ENCODE measurements at regions not wholly inside any gene's neighbourhood (a gene's known extent, or its start where the extent isn't known, plus 50 kb on each side); places are given as distances from the start of the nearest gene placed in this dataset.

DNA sequence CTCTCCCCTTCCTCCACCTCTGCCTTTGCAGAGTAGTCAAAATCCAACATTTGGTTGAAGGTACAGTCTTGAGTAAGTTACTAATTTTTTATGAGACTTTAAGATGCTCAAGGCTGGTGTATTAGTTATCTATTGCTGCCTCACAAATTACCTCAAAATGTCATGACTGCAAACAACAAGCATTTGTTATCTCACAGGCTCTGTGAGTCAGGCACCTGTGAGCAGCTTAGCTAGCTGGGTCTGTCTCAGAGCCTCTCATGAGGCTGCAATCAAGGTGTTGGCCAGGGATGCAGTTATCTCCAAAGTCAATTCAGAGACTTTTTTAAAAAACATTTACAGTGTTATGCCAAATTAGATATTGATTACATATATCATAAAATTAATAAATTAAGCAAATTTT, 371.3 kb upstream of the RGMB start:
- Histone ChIP-seq H3K4me2 (ENCODE audit: low read length) (no peak overlapping the region), H3K4me3 (ENCODE audit: insufficient read depth, low read depth, low read length) (no peak overlapping the region), H3K27ac (ENCODE audit: low read depth, low read length) (no peak overlapping the region), H3K79me2 (ENCODE audit: insufficient read depth, low read length) (no peaks in the 10 kb centered on the region), H3K36me3 (ENCODE audit: insufficient read depth, low read length) (no peaks in the 10 kb centered on the region), H3K27me3 (ENCODE audit: insufficient read depth, low read length) (no peaks in the 10 kb centered on the region), H4K20me1 (ENCODE audit: insufficient read depth, low read length) (no peaks in the 10 kb centered on the region), H2AFZ (ENCODE audit: low read depth, low read length) (no peak overlapping the region), H3K9ac (ENCODE audit: low read length) (no peak overlapping the region), H3K4me1 (ENCODE audit: insufficient read depth, low read length) (no peaks in the 10 kb centered on the region), H3K9me3 (ENCODE audit: insufficient read depth, low read depth, low read length) (no peaks in the 10 kb centered on the region)
- DNase-seq (ENCODE audit: low read depth) (no peak), FAIRE-seq (no peak)
- TF ChIP-seq, protein P1, sequence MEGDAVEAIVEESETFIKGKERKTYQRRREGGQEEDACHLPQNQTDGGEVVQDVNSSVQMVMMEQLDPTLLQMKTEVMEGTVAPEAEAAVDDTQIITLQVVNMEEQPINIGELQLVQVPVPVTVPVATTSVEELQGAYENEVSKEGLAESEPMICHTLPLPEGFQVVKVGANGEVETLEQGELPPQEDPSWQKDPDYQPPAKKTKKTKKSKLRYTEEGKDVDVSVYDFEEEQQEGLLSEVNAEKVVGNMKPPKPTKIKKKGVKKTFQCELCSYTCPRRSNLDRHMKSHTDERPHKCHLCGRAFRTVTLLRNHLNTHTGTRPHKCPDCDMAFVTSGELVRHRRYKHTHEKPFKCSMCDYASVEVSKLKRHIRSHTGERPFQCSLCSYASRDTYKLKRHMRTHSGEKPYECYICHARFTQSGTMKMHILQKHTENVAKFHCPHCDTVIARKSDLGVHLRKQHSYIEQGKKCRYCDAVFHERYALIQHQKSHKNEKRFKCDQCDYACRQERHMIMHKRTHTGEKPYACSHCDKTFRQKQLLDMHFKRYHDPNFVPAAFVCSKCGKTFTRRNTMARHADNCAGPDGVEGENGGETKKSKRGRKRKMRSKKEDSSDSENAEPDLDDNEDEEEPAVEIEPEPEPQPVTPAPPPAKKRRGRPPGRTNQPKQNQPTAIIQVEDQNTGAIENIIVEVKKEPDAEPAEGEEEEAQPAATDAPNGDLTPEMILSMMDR (IDR thresholded peaks at IDR 0.05; ENCODE audit: insufficient read depth, low read depth, low read length), result no peak
- Mint-ChIP-seq H3K27ac (ENCODE audit: unreplicated experiment) (no peak overlapping the region), H3K27me3 (ENCODE audit: low read depth, unreplicated experiment) (no peaks in the 10 kb centered on the region), H3K36me3 (ENCODE audit: low read depth, unreplicated experiment) (no peaks in the 10 kb centered on the region), H3K9me3 (ENCODE audit: unreplicated experiment) (no peaks in the 10 kb centered on the region), H3K4me3 (ENCODE audit: unreplicated experiment) (no peak overlapping the region), H3K4me1 (ENCODE audit: low read depth, unreplicated experiment) (peaks cover 5% of the 10 kb centered on the region)

DNA sequence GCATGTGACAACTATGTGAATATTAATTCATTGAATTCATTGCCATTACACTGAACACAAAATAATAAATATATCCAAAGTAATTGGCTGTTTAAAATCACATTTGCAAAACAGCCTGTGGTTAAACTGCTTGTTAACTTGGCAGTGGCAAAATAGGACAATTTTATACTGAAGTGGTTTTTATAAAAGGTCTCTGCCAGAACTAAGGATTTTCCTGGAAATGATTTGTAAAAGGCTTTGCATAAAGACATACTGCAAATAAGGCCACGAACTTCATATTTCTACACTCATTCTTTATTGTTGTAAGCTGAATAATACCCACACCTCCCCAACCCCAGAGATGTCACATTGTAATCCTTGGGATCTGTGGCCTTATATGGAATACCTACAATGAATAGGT, 370.3 kb upstream of the RGMB start:
- Mint-ChIP-seq H3K27me3 (ENCODE audit: low read depth, unreplicated experiment) (no peaks in the 10 kb centered on the region), H3K4me1 (ENCODE audit: low read depth, unreplicated experiment) (peaks cover 5% of the 10 kb centered on the region), H3K36me3 (ENCODE audit: low read depth, unreplicated experiment) (no peaks in the 10 kb centered on the region), H3K27ac (ENCODE audit: unreplicated experiment) (no peak overlapping the region), H3K4me3 (ENCODE audit: unreplicated experiment) (no peak overlapping the region), H3K9me3 (ENCODE audit: unreplicated experiment) (no peaks in the 10 kb centered on the region)
- Histone ChIP-seq H3K9me3 (ENCODE audit: insufficient read depth, low read depth, low read length) (no peaks in the 10 kb centered on the region), H2AFZ (ENCODE audit: low read depth, low read length) (no peak overlapping the region), H3K27me3 (ENCODE audit: insufficient read depth, low read length) (no peaks in the 10 kb centered on the region), H3K4me1 (ENCODE audit: insufficient read depth, low read length) (no peaks in the 10 kb centered on the region), H3K4me3 (ENCODE audit: insufficient read depth, low read depth, low read length) (no peak overlapping the region), H3K9ac (ENCODE audit: low read length) (no peak overlapping the region), H3K36me3 (ENCODE audit: insufficient read depth, low read length) (no peaks in the 10 kb centered on the region), H3K27ac (ENCODE audit: low read depth, low read length) (no peak overlapping the region), H3K79me2 (ENCODE audit: insufficient read depth, low read length) (no peaks in the 10 kb centered on the region), H4K20me1 (ENCODE audit: insufficient read depth, low read length) (no peaks in the 10 kb centered on the region), H3K4me2 (ENCODE audit: low read length) (no peak overlapping the region)
- FAIRE-seq, result no peak
- DNase-seq (ENCODE audit: low read depth), result no peak
- TF ChIP-seq EZH2 (IDR thresholded peaks at IDR 0.05; ENCODE audit: insufficient read depth, low read length), result no peak
- TF ChIP-seq, protein P1 (IDR thresholded peaks at IDR 0.05; ENCODE audit: insufficient read depth, low read depth, low read length), result no peak

GRCh38 chr5:98414938-98415337, 358.5 kb upstream of the RGMB start:
- peaks cover 1% of the 10 kb centered on the region for H3K9me3 Mint-ChIP-seq (ENCODE audit: unreplicated experiment)
- Histone ChIP-seq H2AFZ (ENCODE audit: low read depth, low read length) (no peak overlapping the region), H4K20me1 (ENCODE audit: insufficient read depth, low read length) (no peaks in the 10 kb centered on the region), H3K9ac (ENCODE audit: low read length) (peak overlapping the region; percentile 52), H3K9me3 (ENCODE audit: insufficient read depth, low read depth, low read length) (no peaks in the 10 kb centered on the region), H3K27me3 (ENCODE audit: insufficient read depth, low read length) (no peaks in the 10 kb centered on the region), H3K36me3 (ENCODE audit: insufficient read depth, low read length) (no peaks in the 10 kb centered on the region), H3K79me2 (ENCODE audit: insufficient read depth, low read length) (no peaks in the 10 kb centered on the region), H3K4me1 (ENCODE audit: insufficient read depth, low read length) (peaks cover 19% of the 10 kb centered on the region), H3K4me2 (ENCODE audit: low read length) (peak overlapping the region; percentile 2), H3K27ac (ENCODE audit: low read depth, low read length) (peak overlapping the region; percentile 76), H3K4me3 (ENCODE audit: insufficient read depth, low read depth, low read length) (no peak overlapping the region)
- H3K27ac Mint-ChIP-seq (ENCODE audit: unreplicated experiment), result peak overlapping the region; percentile 73
- H3K36me3 Mint-ChIP-seq (ENCODE audit: low read depth, unreplicated experiment), result no peaks in the 10 kb centered on the region
- H3K4me3 Mint-ChIP-seq (ENCODE audit: unreplicated experiment), result no peak overlapping the region
- no peak for TF ChIP-seq EZH2 (IDR thresholded peaks at IDR 0.05; ENCODE audit: insufficient read depth, low read length)
- TF ChIP-seq, protein P1 (IDR thresholded peaks at IDR 0.05; ENCODE audit: insufficient read depth, low read depth, low read length), result no peak
- FAIRE-seq (peak; percentile 99), DNase-seq (ENCODE audit: low read depth) (peak; percentile 98)
- H3K27me3 Mint-ChIP-seq (ENCODE audit: low read depth, unreplicated experiment), result no peaks in the 10 kb centered on the region
- H3K4me1 Mint-ChIP-seq (ENCODE audit: low read depth, unreplicated experiment), result peaks cover 15% of the 10 kb centered on the region
